ENCODE measurements at regions not wholly inside any gene's neighbourhood (a gene's known extent, or its start where the extent isn't known, plus 50 kb on each side); places are given as distances from the start of the nearest gene placed in this dataset.

DNA sequence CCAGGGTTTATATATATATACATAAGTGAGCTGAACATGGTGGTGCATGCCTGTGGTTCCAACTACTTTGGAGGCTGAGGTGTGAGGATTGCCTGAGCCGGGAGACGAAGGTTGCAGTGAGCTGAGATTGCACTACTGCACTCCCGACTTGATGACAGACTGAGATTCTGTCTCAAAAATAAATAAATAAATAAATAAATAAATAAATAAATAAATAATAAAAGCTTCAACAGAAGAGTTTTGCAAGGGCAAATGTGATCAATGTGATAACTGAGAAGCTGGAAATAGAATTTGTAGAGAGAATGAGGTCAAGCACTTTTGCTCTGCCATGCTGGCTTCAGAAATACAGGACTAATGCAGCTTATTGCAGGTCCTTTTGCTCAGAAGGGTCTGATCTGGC lies 855.8 kb upstream of the PRMT6 start:
- Mint-ChIP-seq H3K27ac (no peak overlapping the region), H3K4me1 (no peaks in the 10 kb centered on the region), H3K27me3 (no peaks in the 10 kb centered on the region), H3K4me3 (no peak overlapping the region), H3K9me3 (ENCODE audit: insufficient read depth) (no peaks in the 10 kb centered on the region)
- no peak overlapping the region for H3K4me3 ChIP-seq (ENCODE audit: control extremely low read depth in 1 of 5, extremely low read depth in 1 of 5, insufficient read depth in 1 of 5, low read depth in 2 of 5, low read length in 4 of 5)
- no peaks in the 10 kb centered on the region for H3K79me2 ChIP-seq (ENCODE audit: control insufficient read depth, insufficient read depth, low read length)
- intact Hi-C loops (cut with micrococcal nuclease), result no loop called here
- no peak overlapping the region for H3K4me2 ChIP-seq (replicated peaks; ENCODE audit: low read depth, low read length, poor library complexity, severe bottlenecking)
- H3K27ac ChIP-seq (ENCODE audit: low read length in 2 of 2), result no peak overlapping the region
- no CpG with 5 or more reads among the region's 3 CpGs for WGBS (ENCODE audit: insufficient coverage)
- no peak overlapping the region for H2AFZ ChIP-seq (ENCODE audit: insufficient read depth, low read depth, low read length, poor library complexity, severe bottlenecking)
- ATAC-seq (ENCODE audit: low read depth) (no peak), DNase-seq (no peak)
- no peaks in the 10 kb centered on the region for H3K4me1 ChIP-seq (ENCODE audit: control insufficient read depth in 2 of 2, insufficient read depth in 2 of 2, low read length in 2 of 2)
- no peak overlapping the region for H3K9ac ChIP-seq (ENCODE audit: low read length)
- no peaks in the 10 kb centered on the region for H3K36me3 ChIP-seq (replicated peaks in 1 of 2; ENCODE audit: control extremely low read depth in 1 of 2, control insufficient read depth in 1 of 2, extremely low read depth in 1 of 2, insufficient read depth in 2 of 2, low read length in 1 of 2)
- TF ChIP-seq, protein P1, sequence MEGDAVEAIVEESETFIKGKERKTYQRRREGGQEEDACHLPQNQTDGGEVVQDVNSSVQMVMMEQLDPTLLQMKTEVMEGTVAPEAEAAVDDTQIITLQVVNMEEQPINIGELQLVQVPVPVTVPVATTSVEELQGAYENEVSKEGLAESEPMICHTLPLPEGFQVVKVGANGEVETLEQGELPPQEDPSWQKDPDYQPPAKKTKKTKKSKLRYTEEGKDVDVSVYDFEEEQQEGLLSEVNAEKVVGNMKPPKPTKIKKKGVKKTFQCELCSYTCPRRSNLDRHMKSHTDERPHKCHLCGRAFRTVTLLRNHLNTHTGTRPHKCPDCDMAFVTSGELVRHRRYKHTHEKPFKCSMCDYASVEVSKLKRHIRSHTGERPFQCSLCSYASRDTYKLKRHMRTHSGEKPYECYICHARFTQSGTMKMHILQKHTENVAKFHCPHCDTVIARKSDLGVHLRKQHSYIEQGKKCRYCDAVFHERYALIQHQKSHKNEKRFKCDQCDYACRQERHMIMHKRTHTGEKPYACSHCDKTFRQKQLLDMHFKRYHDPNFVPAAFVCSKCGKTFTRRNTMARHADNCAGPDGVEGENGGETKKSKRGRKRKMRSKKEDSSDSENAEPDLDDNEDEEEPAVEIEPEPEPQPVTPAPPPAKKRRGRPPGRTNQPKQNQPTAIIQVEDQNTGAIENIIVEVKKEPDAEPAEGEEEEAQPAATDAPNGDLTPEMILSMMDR (IDR thresholded peaks at IDR 0.05), result no peak
- no peak for TF ChIP-seq EZH2 (IDR thresholded peaks at IDR 0.05; ENCODE audit: borderline replicate concordance, insufficient read depth, low read depth, low read length, poor library complexity, severe bottlenecking)
- H4K20me1 ChIP-seq (ENCODE audit: control insufficient read depth, insufficient read depth, low read length, poor library complexity, severe bottlenecking), result no peaks in the 10 kb centered on the region
- CTCF ChIA-PET, result no interaction called here
- H3K9me3 ChIP-seq (ENCODE audit: control extremely low read depth in 1 of 3, control insufficient read depth in 2 of 3, insufficient read depth in 1 of 3, low read length in 2 of 3), result no peaks in the 10 kb centered on the region
- POLR2A ChIA-PET, result no interaction called here
- no peaks in the 10 kb centered on the region for H3K27me3 ChIP-seq (replicated peaks in 1 of 4; ENCODE audit: control extremely low read depth in 1 of 4, control insufficient read depth in 3 of 4, insufficient read depth in 4 of 4, low read length in 3 of 4)

DNA sequence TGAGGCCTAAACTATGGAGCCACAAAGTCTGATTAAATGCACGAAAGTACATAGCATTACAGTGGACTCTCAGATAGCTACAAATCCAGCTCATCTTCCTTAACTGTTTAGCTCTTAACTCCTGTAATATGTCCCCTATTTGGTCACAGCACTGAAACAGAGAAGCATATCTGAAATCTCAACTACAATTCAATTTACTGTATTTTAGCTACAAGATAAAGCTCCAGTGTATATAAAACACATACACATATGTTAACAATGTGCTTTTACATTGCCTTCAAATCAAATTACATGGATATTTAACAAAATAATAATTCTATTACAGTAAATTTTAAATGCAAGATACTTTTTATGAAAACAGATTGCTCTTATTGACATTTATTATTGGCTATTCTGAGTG lies 849.3 kb upstream of the PRMT6 start:
- ChIA-PET POLR2A (no interaction called here), CTCF (no interaction called here)
- H3K4me3 ChIP-seq (ENCODE audit: control extremely low read depth in 1 of 5, extremely low read depth in 1 of 5, insufficient read depth in 1 of 5, low read depth in 2 of 5, low read length in 4 of 5), result no peak overlapping the region
- 67% methylated on average over 1 of the region's 1 CpG for WGBS (ENCODE audit: insufficient coverage)
- H3K4me1 ChIP-seq (ENCODE audit: control insufficient read depth in 2 of 2, insufficient read depth in 2 of 2, low read length in 2 of 2), result no peaks in the 10 kb centered on the region
- no peaks in the 10 kb centered on the region for H3K27me3 ChIP-seq (replicated peaks in 1 of 4; ENCODE audit: control extremely low read depth in 1 of 4, control insufficient read depth in 3 of 4, insufficient read depth in 4 of 4, low read length in 3 of 4)
- no peak for ATAC-seq (ENCODE audit: low read depth)
- Mint-ChIP-seq H3K27ac (no peak overlapping the region), H3K9me3 (ENCODE audit: insufficient read depth) (no peaks in the 10 kb centered on the region), H3K4me3 (no peak overlapping the region), H3K4me1 (no peaks in the 10 kb centered on the region), H3K27me3 (no peaks in the 10 kb centered on the region)
- no peak overlapping the region for H2AFZ ChIP-seq (ENCODE audit: insufficient read depth, low read depth, low read length, poor library complexity, severe bottlenecking)
- no peaks in the 10 kb centered on the region for H3K9me3 ChIP-seq (ENCODE audit: control extremely low read depth in 1 of 3, control insufficient read depth in 2 of 3, insufficient read depth in 1 of 3, low read length in 2 of 3)
- no peak overlapping the region for H3K9ac ChIP-seq (ENCODE audit: low read length)
- TF ChIP-seq, protein P1 (IDR thresholded peaks at IDR 0.05), result no peak
- TF ChIP-seq EZH2 (IDR thresholded peaks at IDR 0.05; ENCODE audit: borderline replicate concordance, insufficient read depth, low read depth, low read length, poor library complexity, severe bottlenecking), result no peak
- H4K20me1 ChIP-seq (ENCODE audit: control insufficient read depth, insufficient read depth, low read length, poor library complexity, severe bottlenecking), result no peaks in the 10 kb centered on the region
- DNase-seq, result no peak
- no peak overlapping the region for H3K4me2 ChIP-seq (replicated peaks; ENCODE audit: low read depth, low read length, poor library complexity, severe bottlenecking)
- H3K36me3 ChIP-seq (replicated peaks in 1 of 2; ENCODE audit: control extremely low read depth in 1 of 2, control insufficient read depth in 1 of 2, extremely low read depth in 1 of 2, insufficient read depth in 2 of 2, low read length in 1 of 2), result no peaks in the 10 kb centered on the region
- intact Hi-C loops (cut with micrococcal nuclease), result no loop called here
- no peak overlapping the region for H3K27ac ChIP-seq (ENCODE audit: low read length in 2 of 2)
- H3K79me2 ChIP-seq (ENCODE audit: control insufficient read depth, insufficient read depth, low read length), result no peaks in the 10 kb centered on the region
